HL-60/S4 treated with retinoic acid at 250 ng/mL for 4 days and 3 days (cell line): ENCODE measurements at regions not wholly inside any gene's neighbourhood (a gene's known extent, or its start where the extent isn't known, plus 50 kb on each side); places are given as distances from the start of the nearest gene placed in this dataset.
"Not testable (repeated sequence)": the region's sequence is repeated elsewhere in the genome, so short reads cannot be mapped to it uniquely, and the experiment has no call there.

Experiments used
- in situ Hi-C: fragments of 300-500 bp; cut with MboI; formaldehyde crosslinking; loops from 2 replicates; pipeline ENCODE4 v1.7.0; 2022; ENCODE audit warnings: low sequenced_read_pairs

GRCh38 chr6:155654474-155654873, 198.8 kb upstream of the NOX3 start:
- in situ Hi-C loops, result no loop called here

- in situ Hi-C loops, result no loop called here
Observed at GRCh38 chr6:155648301-155648700, 192.7 kb upstream of the NOX3 start.

GRCh38 chr6:155647354-155647753, 191.7 kb upstream of the NOX3 start:
- in situ Hi-C loops, result no loop called here

GRCh38 chr6:155646443-155646842, 190.8 kb upstream of the NOX3 start:
- in situ Hi-C loops, result no loop called here

- in situ Hi-C loops, result no loop called here
Observed at GRCh38 chr6:155645325-155645724, 189.7 kb upstream of the NOX3 start.

GRCh38 chr6:155641603-155642002, 186.0 kb upstream of the NOX3 start:
- in situ Hi-C loops, result no loop called here

GRCh38 chr6:155638200-155638599, 182.6 kb upstream of the NOX3 start:
- in situ Hi-C loops, result no loop called here

- in situ Hi-C loops, result no loop called here
Observed at GRCh38 chr6:155635416-155635815, 179.8 kb upstream of the NOX3 start.

- in situ Hi-C loops, result no loop called here
Observed at GRCh38 chr6:155630085-155630484, 174.4 kb upstream of the NOX3 start.

- in situ Hi-C loops, result no loop called here
Observed at GRCh38 chr6:155629652-155630051, 174.0 kb upstream of the NOX3 start.

- in situ Hi-C loops, result no loop called here
Observed at GRCh38 chr6:155628306-155628705, 172.7 kb upstream of the NOX3 start.

GRCh38 chr6:155627722-155628212, 172.1 kb upstream of the NOX3 start:
- in situ Hi-C loops, result not testable (repeated sequence)

GRCh38 chr6:155623450-155624178, 168.0 kb upstream of the NOX3 start:
- in situ Hi-C loops, result no loop called here

- in situ Hi-C loops, result no loop called here
Observed at GRCh38 chr6:155614606-155615005, 159.0 kb upstream of the NOX3 start.

GRCh38 chr6:155611742-155612141, 156.1 kb upstream of the NOX3 start:
- in situ Hi-C loops, result no loop called here

- in situ Hi-C loops, result no loop called here
Observed at GRCh38 chr6:155604991-155605390, 149.4 kb upstream of the NOX3 start.

- in situ Hi-C loops, result no loop called here
Observed at GRCh38 chr6:155599561-155599960, 143.9 kb upstream of the NOX3 start.

- in situ Hi-C loops, result no loop called here
Observed at GRCh38 chr6:155599160-155599559, 143.5 kb upstream of the NOX3 start.

GRCh38 chr6:155595284-155595683, 139.6 kb upstream of the NOX3 start:
- in situ Hi-C loops, result no loop called here

- in situ Hi-C loops, result no loop called here
Observed at GRCh38 chr6:155591741-155592140, 136.1 kb upstream of the NOX3 start.

- in situ Hi-C loops, result no loop called here
Observed at GRCh38 chr6:155589190-155589589, 133.6 kb upstream of the NOX3 start.

- in situ Hi-C loops, result no loop called here
Observed at GRCh38 chr6:155587817-155588216, 132.2 kb upstream of the NOX3 start.

GRCh38 chr6:155586090-155586489, 130.5 kb upstream of the NOX3 start:
- in situ Hi-C loops, result no loop called here
